HEK293T (cell line): ENCODE measurements at regions not wholly inside any gene's neighbourhood (a gene's known extent, or its start where the extent isn't known, plus 50 kb on each side); places are given as distances from the start of the nearest gene placed in this dataset.

Experiments used
- CTCF ChIA-PET: fragments of 350-600 bp; formaldehyde crosslinking; extraction: SDS; loops from one replicate; lab custom pipeline; 2021; ENCODE audit warnings: antibody characterized with exemption, inconsistent platforms; lab: Yijun Ruan, JAX
- POLR2A ChIA-PET: fragments of 350-600 bp; formaldehyde crosslinking; extraction: SDS; loops from one replicate; lab custom pipeline; 2020; ENCODE audit warnings: antibody characterized with exemption, inconsistent platforms; lab: Yijun Ruan, JAX
- DNase-seq: peaks from one replicate; pipeline ENCODE4 v3.0.0; 2012; ENCODE audit warnings: mixed read lengths; ENCODE audit errors: extremely low spot score
- ARNT ChIP-seq: fragments of 450-650 bp; IDR thresholded peaks from 2 replicates; pipeline ENCODE4 v1.6.1; 2017; ENCODE audit warnings: mild to moderate bottlenecking
- BHLHE40 ChIP-seq: fragments of 450-650 bp; IDR thresholded peaks from 2 replicates; pipeline ENCODE4 v1.6.1; 2016; ENCODE audit warnings: mild to moderate bottlenecking, moderate library complexity, borderline replicate concordance
- CTBP1 ChIP-seq: fragments of 450-650 bp; IDR thresholded peaks from 2 replicates; pipeline ENCODE4 v1.6.1; 2016; ENCODE audit warnings: borderline replicate concordance
- ELF4 ChIP-seq: fragments of 450-650 bp; IDR thresholded peaks from 2 replicates; pipeline ENCODE4 v1.6.1; 2017; ENCODE audit warnings: antibody characterized with exemption
- FOXA1 ChIP-seq: fragments of 450-650 bp; IDR thresholded peaks from 2 replicates; pipeline ENCODE4 v1.6.1; 2016; ENCODE audit warnings: mild to moderate bottlenecking
- FOXK2 ChIP-seq: fragments of 450-650 bp; IDR thresholded peaks from 2 replicates; pipeline ENCODE4 v1.6.1; 2016; ENCODE audit warnings: mild to moderate bottlenecking
- FOXM1 ChIP-seq: fragments of 450-650 bp; IDR thresholded peaks from 2 replicates; pipeline ENCODE4 v1.6.1; 2017; ENCODE audit warnings: mild to moderate bottlenecking, borderline replicate concordance
- HDGF ChIP-seq: fragments of 450-650 bp; IDR thresholded peaks from 2 replicates; pipeline ENCODE4 v1.6.1; 2017; ENCODE audit warnings: antibody characterized with exemption, borderline replicate concordance
- L3MBTL2 ChIP-seq: fragments of 450-650 bp; conservative IDR thresholded peaks from 2 replicates; pipeline ENCODE4 v1.6.1; 2016; ENCODE audit warnings: mild to moderate bottlenecking
- LEF1 ChIP-seq: fragments of 450-650 bp; IDR thresholded peaks from 2 replicates; pipeline ENCODE4 v1.6.1; 2017; ENCODE audit warnings: mild to moderate bottlenecking, borderline replicate concordance
- NFRKB ChIP-seq: fragments of 450-650 bp; IDR thresholded peaks from 2 replicates; pipeline ENCODE4 v1.6.1; 2016; ENCODE audit warnings: mild to moderate bottlenecking, moderate library complexity
- SP1 ChIP-seq: fragments of 450-650 bp; IDR thresholded peaks from 2 replicates; pipeline ENCODE4 v1.6.1; 2017
- SUZ12 ChIP-seq: fragments of 450-650 bp; IDR thresholded peaks from 2 replicates; pipeline ENCODE4 v1.6.1; 2016; ENCODE audit warnings: mild to moderate bottlenecking
- TARDBP ChIP-seq: fragments of 450-650 bp; IDR thresholded peaks from 2 replicates; pipeline ENCODE4 v1.6.1; 2016
- ZNF384 ChIP-seq: fragments of 450-650 bp; IDR thresholded peaks from 2 replicates; pipeline ENCODE4 v1.6.1; 2016
- TF ChIP-seq, protein P1 (sequence below): fragments of 450-650 bp; IDR thresholded peaks from 2 replicates; pipeline ENCODE4 v1.6.1; 2016

DNA sequence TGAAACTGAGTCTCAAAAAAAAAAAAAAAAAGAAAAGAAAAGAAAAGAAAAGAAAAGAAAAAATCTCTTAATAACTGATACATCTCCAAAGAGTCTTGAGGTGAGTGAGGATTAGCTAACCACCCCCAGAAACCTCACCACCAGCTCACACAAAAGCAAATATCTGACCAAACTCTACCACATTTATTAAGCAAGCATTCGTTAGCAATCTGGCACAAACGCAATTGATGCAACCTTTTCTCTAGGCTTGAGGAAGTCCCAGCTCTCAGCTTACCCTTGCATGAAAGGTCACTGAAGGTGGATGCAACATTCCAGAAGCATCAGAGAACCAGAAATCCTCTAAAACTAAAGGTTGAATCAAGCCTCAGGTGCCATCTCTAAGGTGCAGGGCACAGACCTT is 231.9 kb upstream of the BCOR start:
- ChIA-PET POLR2A (no interaction called here), CTCF (no interaction called here)
- no peak for DNase-seq
- TF ChIP-seq HDGF (no peak), BHLHE40 (no peak), ZNF384 (no peak), SUZ12 (no peak), FOXM1 (no peak), L3MBTL2 (no peak), FOXA1 (no peak), SP1 (no peak), CTBP1 (no peak), TARDBP (no peak), ELF4 (no peak), LEF1 (no peak), NFRKB (no peak), ARNT (no peak), FOXK2 (no peak)
- TF ChIP-seq, protein P1, sequence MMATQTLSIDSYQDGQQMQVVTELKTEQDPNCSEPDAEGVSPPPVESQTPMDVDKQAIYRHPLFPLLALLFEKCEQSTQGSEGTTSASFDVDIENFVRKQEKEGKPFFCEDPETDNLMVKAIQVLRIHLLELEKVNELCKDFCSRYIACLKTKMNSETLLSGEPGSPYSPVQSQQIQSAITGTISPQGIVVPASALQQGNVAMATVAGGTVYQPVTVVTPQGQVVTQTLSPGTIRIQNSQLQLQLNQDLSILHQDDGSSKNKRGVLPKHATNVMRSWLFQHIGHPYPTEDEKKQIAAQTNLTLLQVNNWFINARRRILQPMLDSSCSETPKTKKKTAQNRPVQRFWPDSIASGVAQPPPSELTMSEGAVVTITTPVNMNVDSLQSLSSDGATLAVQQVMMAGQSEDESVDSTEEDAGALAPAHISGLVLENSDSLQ, result no peak

DNA sequence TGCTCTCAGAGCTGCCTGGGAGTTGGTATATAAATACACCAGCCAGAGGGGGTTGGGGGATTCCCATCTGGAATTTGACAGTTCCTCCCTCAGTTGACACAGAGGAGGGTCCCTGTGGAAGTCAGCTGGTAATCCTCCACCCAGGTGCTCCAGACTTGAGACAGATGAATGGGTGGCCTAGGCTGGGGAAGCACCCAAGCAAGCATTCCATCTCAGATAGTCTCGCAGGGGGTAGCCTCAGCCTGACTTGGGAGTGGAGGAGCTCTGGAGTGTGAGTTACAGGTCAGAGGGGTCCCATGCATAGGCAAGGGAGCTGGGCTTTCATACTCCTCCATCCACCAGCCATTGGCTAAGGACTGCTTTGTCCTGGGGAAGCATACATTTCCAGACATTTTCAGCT is 229.3 kb upstream of the BCOR start:
- TF ChIP-seq ARNT (no peak), FOXM1 (no peak), SUZ12 (no peak), ZNF384 (no peak), LEF1 (no peak), L3MBTL2 (no peak), NFRKB (no peak), FOXK2 (no peak), ELF4 (no peak), HDGF (no peak), TARDBP (no peak), BHLHE40 (no peak), FOXA1 (no peak), SP1 (no peak), CTBP1 (no peak)
- TF ChIP-seq, protein P1, result no peak
- no peak for DNase-seq
- CTCF ChIA-PET, result no interaction called here
- POLR2A ChIA-PET, result no interaction called here

DNA sequence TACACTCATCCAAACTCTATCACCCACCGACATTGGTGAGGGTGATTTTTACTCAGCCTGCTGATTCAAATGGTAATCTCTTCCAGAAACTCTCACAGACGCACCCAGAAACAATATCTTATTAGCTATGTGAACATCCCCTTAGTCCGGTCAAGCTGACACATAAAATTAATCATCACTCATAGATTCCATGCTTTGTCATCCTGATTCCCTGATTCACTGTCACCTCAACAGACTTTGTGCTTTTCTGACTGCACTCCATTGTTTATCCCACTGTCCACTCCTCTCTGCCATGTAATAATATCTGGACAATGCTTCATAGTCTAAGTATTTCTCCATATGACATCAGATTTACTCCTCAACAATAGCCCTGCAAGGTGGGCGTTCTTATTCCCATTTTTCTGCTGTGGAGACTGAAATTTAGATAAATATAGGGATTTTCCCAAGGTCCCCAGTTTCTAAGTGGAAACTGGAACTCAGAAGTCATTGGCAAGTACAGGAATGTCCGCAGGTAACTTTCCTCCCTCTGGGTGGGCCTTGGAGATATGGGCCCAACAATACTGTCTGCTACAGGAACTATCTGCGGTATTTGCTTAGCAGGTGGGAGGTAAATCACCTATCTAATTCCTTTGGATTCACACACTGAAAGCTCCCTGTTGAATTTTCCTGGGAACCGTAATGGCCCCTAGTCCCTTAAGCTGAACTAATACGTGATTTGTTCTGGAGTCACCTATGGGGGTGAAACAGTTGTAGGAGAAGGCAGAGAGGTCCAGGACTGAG is 228.6 kb upstream of the BCOR start:
- POLR2A ChIA-PET, result no interaction called here
- CTCF ChIA-PET, result no interaction called here
- TF ChIP-seq FOXA1, result no peak
- no peak for TF ChIP-seq FOXM1
- no peak for TF ChIP-seq SP1
- no peak for TF ChIP-seq LEF1
- TF ChIP-seq FOXK2, result no peak
- TF ChIP-seq BHLHE40, result no peak
- TF ChIP-seq TARDBP, result no peak
- no peak for TF ChIP-seq NFRKB
- TF ChIP-seq, protein P1, result no peak
- TF ChIP-seq L3MBTL2, result no peak
- DNase-seq, result no peak

DNA sequence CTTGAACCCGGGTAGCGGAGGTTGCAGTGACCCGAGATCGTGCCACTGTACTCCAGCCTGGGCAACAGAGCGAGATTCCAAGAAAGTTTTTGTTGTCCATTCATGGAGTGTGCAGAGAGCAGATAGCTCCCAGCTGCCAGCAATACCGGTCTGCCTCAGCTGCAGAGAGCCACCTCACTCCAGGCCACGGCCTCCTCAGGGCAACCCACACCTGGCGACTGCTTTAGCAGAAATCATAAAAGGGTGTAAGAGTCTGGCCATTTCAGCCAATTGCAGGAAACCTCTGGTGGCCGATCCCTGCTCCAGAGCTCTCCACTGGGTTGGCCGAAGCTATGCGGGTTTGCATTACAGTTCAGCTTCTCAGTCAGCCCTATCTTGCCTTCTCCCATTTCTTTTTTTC is 227.4 kb upstream of the BCOR start:
- TF ChIP-seq SP1 (no peak), HDGF (no peak), ELF4 (no peak), FOXM1 (no peak), FOXK2 (no peak), NFRKB (no peak), LEF1 (no peak), ARNT (no peak), FOXA1 (no peak), BHLHE40 (no peak), SUZ12 (no peak)
- TF ChIP-seq, protein P1, result no peak
- DNase-seq, result no peak
- ChIA-PET POLR2A (no interaction called here), CTCF (interaction anchor here (0.8 kb wide), 1 partner anchor 213 kb away, joined by 3 read pairs; no protein-coding TSS in a partner anchor)

DNA sequence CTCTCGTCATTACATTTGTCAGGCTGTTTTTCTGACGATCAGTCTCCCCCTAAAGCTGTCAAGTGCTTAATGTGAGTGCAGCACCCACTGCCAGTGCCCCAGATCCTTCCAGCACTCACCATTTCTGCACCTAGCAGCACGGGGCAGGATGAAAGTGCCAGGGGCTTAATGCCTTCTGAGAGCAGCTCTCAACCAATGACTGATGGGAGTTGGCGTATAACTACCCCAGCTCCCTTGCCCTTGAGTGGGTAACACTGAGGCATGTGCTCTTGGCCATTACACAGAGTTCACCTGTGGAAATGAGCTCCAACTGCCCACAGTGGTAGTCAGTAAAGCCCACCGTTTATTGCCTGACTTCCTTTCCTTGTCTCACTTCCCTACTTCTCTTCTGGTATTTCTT is 226.2 kb upstream of the BCOR start:
- TF ChIP-seq ARNT (no peak), FOXA1 (no peak), FOXK2 (no peak), ZNF384 (no peak), BHLHE40 (no peak), NFRKB (no peak), SUZ12 (no peak), ELF4 (no peak), CTBP1 (no peak), HDGF (no peak)
- TF ChIP-seq, protein P1, result no peak
- ChIA-PET POLR2A (no interaction called here), CTCF (no interaction called here)
- DNase-seq, result no peak
